ENCODE measurements at regions not wholly inside any gene's neighbourhood (a gene's known extent, or its start where the extent isn't known, plus 50 kb on each side); places are given as distances from the start of the nearest gene placed in this dataset.
"Not testable (repeated sequence)": the region's sequence is repeated elsewhere in the genome, so short reads cannot be mapped to it uniquely, and the experiment has no call there.

DNA sequence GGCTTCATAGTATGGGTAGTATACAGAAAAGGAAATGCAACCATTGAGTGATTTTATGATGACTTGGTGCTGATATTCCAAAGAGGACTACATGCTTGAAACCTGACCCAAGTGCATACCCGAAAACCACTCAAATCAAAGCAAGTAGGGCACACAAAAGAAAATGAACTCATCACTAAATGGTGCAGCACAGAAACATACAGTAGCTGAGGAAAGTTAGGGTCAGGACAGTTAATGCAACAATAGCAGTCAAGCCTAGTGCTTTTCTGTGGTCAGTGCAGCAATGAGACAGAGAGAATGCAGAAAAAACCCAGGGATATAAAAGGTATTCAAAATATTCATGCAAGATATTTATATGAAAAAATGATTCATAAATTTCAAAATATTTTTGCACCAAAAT lies 711.1 kb downstream of the EPHA7 start:
- H3K9me3 ChIP-seq (ENCODE audit: insufficient read depth, low read depth, low read length): no peaks in the 10 kb centered on the region
- no peak overlapping the region for H3K9ac ChIP-seq (ENCODE audit: low read depth, low read length)
- H3K27ac ChIP-seq (ENCODE audit: low read length): no peak overlapping the region
- no peak overlapping the region for H3K4me3 ChIP-seq (ENCODE audit: low read length)
- no peaks in the 10 kb centered on the region for H3K4me1 ChIP-seq (ENCODE audit: insufficient read depth, low read length)
- no peaks in the 10 kb centered on the region for H3K36me3 ChIP-seq (ENCODE audit: insufficient read depth, low read depth, low read length)
- H3K27me3 ChIP-seq (ENCODE audit: insufficient read depth, low read length): no peaks in the 10 kb centered on the region

DNA sequence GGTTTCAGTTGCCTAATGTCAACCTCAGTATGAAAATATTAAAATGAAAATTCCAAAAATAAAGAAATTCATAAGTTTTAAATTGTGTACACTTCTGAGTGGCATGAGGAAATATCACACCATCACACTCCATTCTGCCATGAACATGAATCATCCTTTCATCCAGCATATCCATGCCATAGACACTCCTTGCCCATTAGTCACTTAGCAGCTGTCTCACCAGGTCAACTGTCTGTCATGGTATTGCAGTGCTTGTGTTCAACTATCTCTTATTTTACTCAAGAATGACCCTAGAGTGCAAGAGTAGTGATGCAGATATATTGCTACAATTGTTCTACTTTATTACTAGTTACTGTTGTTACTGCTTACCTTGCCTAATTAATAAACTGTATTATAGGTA lies 712.4 kb downstream of the EPHA7 start:
- no peaks in the 10 kb centered on the region for H3K36me3 ChIP-seq (ENCODE audit: insufficient read depth, low read depth, low read length)
- no peaks in the 10 kb centered on the region for H3K9me3 ChIP-seq (ENCODE audit: insufficient read depth, low read depth, low read length)
- no peak overlapping the region for H3K9ac ChIP-seq (ENCODE audit: low read depth, low read length)
- no peak overlapping the region for H3K27ac ChIP-seq (ENCODE audit: low read length)
- no peak overlapping the region for H3K4me3 ChIP-seq (ENCODE audit: low read length)
- H3K4me1 ChIP-seq (ENCODE audit: insufficient read depth, low read length): no peaks in the 10 kb centered on the region
- H3K27me3 ChIP-seq (ENCODE audit: insufficient read depth, low read length): no peaks in the 10 kb centered on the region

GRCh38 chr6:92701425-92702096 lies 717.8 kb downstream of the EPHA7 start:
- Histone ChIP-seq H3K4me1 (ENCODE audit: insufficient read depth, low read length) (no peaks in the 10 kb centered on the region), H3K4me3 (ENCODE audit: low read length) (no peak overlapping the region), H3K27me3 (ENCODE audit: insufficient read depth, low read length) (no peaks in the 10 kb centered on the region), H3K27ac (ENCODE audit: low read length) (no peak overlapping the region), H3K36me3 (ENCODE audit: insufficient read depth, low read depth, low read length) (no peaks in the 10 kb centered on the region), H3K9ac (ENCODE audit: low read depth, low read length) (no peak overlapping the region), H3K9me3 (ENCODE audit: insufficient read depth, low read depth, low read length) (no peaks in the 10 kb centered on the region)

DNA sequence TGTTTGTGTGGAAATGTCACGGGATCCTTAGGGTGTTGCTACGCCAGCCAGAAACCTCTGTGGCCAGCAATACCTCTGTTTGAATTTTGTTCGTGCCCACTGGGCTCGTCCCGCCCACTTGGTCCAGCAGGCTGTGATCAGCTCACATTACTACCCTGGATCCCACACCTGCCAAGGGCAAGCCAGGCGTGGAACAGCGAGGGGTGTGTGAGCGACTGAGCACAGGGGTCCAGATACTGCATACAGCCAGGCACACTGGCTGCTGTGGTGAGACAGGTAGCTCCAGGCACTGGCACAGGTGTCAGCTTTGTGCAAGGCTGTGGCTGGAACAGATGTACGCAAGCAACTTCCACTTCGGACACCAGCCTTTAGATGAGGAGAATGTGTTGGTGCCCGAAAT lies 718.9 kb downstream of the EPHA7 start:
- Histone ChIP-seq H3K27me3 (ENCODE audit: insufficient read depth, low read length) (no peaks in the 10 kb centered on the region), H3K4me3 (ENCODE audit: low read length) (no peak overlapping the region), H3K27ac (ENCODE audit: low read length) (no peak overlapping the region), H3K4me1 (ENCODE audit: insufficient read depth, low read length) (no peaks in the 10 kb centered on the region), H3K9ac (ENCODE audit: low read depth, low read length) (no peak overlapping the region), H3K36me3 (ENCODE audit: insufficient read depth, low read depth, low read length) (no peaks in the 10 kb centered on the region), H3K9me3 (ENCODE audit: insufficient read depth, low read depth, low read length) (no peaks in the 10 kb centered on the region)

DNA sequence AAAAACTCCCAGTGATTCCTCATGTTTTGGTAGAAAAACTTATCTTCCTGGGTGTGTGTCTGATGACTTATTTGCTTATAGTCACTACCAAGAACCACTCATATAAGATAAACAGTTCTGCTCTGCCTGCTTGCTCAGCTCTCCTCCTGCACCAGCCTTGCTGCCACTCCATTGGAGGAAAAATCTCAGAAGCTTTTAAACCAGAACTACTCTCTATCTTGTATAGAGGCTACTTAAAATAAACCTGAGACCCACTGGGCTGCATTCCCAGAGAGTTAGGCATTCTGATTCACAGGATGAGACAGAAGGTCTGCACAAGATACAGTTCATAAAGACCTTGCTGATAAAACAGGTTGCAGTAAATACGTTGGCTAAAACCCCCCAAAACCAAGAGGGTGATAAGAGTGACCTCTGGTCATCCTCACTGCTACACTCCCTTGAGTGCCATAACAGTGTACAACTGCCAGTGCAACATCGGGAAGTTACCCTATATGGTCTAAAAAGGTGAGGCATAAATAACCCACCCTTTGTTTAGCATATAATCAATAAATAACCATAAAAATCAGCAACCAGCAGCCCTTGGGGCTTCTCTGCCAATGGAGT lies 728.3 kb downstream of the EPHA7 start:
- Histone ChIP-seq H3K27ac (ENCODE audit: low read length) (no peak overlapping the region), H3K9ac (ENCODE audit: low read depth, low read length) (no peak overlapping the region), H3K9me3 (ENCODE audit: insufficient read depth, low read depth, low read length) (no peaks in the 10 kb centered on the region), H3K4me3 (ENCODE audit: low read length) (no peak overlapping the region), H3K4me1 (ENCODE audit: insufficient read depth, low read length) (no peaks in the 10 kb centered on the region), H3K27me3 (ENCODE audit: insufficient read depth, low read length) (no peaks in the 10 kb centered on the region), H3K36me3 (ENCODE audit: insufficient read depth, low read depth, low read length) (no peaks in the 10 kb centered on the region)

GRCh38 chr6:92688342-92688741 lies 731.0 kb downstream of the EPHA7 start:
- H3K9me3 ChIP-seq (ENCODE audit: insufficient read depth, low read depth, low read length): no peaks in the 10 kb centered on the region
- H3K27me3 ChIP-seq (ENCODE audit: insufficient read depth, low read length): no peaks in the 10 kb centered on the region
- no peak overlapping the region for H3K27ac ChIP-seq (ENCODE audit: low read length)
- H3K4me1 ChIP-seq (ENCODE audit: insufficient read depth, low read length): no peaks in the 10 kb centered on the region
- no peaks in the 10 kb centered on the region for H3K36me3 ChIP-seq (ENCODE audit: insufficient read depth, low read depth, low read length)
- H3K4me3 ChIP-seq (ENCODE audit: low read length): no peak overlapping the region
- H3K9ac ChIP-seq (ENCODE audit: low read depth, low read length): no peak overlapping the region

- no peak overlapping the region for H3K9ac ChIP-seq (ENCODE audit: low read depth, low read length)
- H3K4me3 ChIP-seq (ENCODE audit: low read length): no peak overlapping the region
- H3K27ac ChIP-seq (ENCODE audit: low read length): no peak overlapping the region
- no peaks in the 10 kb centered on the region for H3K27me3 ChIP-seq (ENCODE audit: insufficient read depth, low read length)
- no peaks in the 10 kb centered on the region for H3K4me1 ChIP-seq (ENCODE audit: insufficient read depth, low read length)
- no peaks in the 10 kb centered on the region for H3K36me3 ChIP-seq (ENCODE audit: insufficient read depth, low read depth, low read length)
- no peaks in the 10 kb centered on the region for H3K9me3 ChIP-seq (ENCODE audit: insufficient read depth, low read depth, low read length)
Observed at GRCh38 chr6:92687278-92687677, 732.1 kb downstream of the EPHA7 start.

GRCh38 chr6:92684386-92684785 lies 735.0 kb downstream of the EPHA7 start:
- H3K9me3 ChIP-seq (ENCODE audit: insufficient read depth, low read depth, low read length): no peaks in the 10 kb centered on the region
- no peak overlapping the region for H3K27ac ChIP-seq (ENCODE audit: low read length)
- H3K9ac ChIP-seq (ENCODE audit: low read depth, low read length): no peak overlapping the region
- no peaks in the 10 kb centered on the region for H3K4me1 ChIP-seq (ENCODE audit: insufficient read depth, low read length)
- no peaks in the 10 kb centered on the region for H3K27me3 ChIP-seq (ENCODE audit: insufficient read depth, low read length)
- H3K36me3 ChIP-seq (ENCODE audit: insufficient read depth, low read depth, low read length): no peaks in the 10 kb centered on the region
- no peak overlapping the region for H3K4me3 ChIP-seq (ENCODE audit: low read length)

DNA sequence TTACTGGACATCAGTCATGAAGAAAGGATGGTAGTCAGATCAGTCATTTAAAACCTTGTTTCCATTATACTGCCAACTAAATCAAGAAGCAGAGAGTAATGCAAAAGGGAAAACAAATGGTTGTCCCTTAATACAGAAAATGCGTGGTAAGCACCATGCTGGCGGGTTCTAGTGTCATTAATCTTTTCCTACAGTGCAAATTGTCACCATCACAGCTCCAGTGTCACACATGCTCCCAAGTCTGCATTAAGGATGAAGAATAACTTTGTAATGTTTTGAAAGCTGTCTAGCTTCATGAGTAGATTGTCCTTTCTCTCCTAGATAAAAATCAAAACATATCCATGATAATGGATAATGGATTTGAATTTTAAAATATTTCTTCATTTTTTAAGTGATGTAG lies 735.6 kb downstream of the EPHA7 start:
- H3K9ac ChIP-seq (ENCODE audit: low read depth, low read length): no peak overlapping the region
- no peak overlapping the region for H3K4me3 ChIP-seq (ENCODE audit: low read length)
- H3K27ac ChIP-seq (ENCODE audit: low read length): no peak overlapping the region
- no peaks in the 10 kb centered on the region for H3K36me3 ChIP-seq (ENCODE audit: insufficient read depth, low read depth, low read length)
- H3K9me3 ChIP-seq (ENCODE audit: insufficient read depth, low read depth, low read length): no peaks in the 10 kb centered on the region
- no peaks in the 10 kb centered on the region for H3K4me1 ChIP-seq (ENCODE audit: insufficient read depth, low read length)
- no peaks in the 10 kb centered on the region for H3K27me3 ChIP-seq (ENCODE audit: insufficient read depth, low read length)

DNA sequence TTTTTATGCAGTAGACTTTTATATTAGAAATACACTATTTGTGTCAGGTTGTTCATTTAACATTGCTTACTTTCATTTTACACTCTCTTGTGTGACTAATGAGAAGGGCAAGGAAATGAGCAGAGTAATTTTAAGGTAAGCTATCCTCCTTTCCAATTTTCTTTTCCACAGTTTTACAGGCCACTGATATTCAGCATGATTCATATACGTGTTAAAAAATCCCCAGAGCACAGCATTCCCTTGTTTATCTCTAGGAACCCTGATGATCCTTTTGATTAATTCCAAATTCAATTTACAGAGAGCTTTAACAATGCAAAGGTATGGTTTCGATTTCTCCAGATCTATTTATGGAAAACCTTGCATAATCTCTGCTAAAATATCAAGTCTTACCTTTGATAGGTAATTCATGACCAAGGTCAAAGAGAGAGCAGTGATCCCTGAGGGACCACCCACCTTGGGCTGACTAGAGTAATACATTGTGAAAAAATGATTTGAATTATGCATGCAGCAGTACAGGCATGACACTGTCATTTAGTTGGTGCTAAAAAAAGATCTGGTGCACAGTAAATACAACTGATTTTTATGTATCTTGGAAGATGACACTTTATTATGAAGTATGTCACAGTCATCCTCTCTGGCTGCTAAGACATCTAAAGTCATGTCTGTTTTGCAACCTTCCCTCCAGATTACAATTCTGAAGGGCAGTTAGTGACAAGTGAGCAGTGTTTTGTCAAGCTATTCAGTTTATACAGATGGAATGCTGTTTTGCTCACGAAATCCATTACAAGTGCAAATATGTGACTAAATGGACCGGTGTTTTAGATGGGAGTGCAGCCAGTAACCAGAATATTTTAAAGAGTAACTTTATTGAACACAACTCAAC lies 736.6 kb downstream of the EPHA7 start:
- H3K36me3 ChIP-seq (ENCODE audit: insufficient read depth, low read depth, low read length): no peaks in the 10 kb centered on the region
- no peak overlapping the region for H3K4me3 ChIP-seq (ENCODE audit: low read length)
- H3K9ac ChIP-seq (ENCODE audit: low read depth, low read length): no peak overlapping the region
- no peak overlapping the region for H3K27ac ChIP-seq (ENCODE audit: low read length)
- no peaks in the 10 kb centered on the region for H3K9me3 ChIP-seq (ENCODE audit: insufficient read depth, low read depth, low read length)
- no peaks in the 10 kb centered on the region for H3K4me1 ChIP-seq (ENCODE audit: insufficient read depth, low read length)
- H3K27me3 ChIP-seq (ENCODE audit: insufficient read depth, low read length): no peaks in the 10 kb centered on the region

DNA sequence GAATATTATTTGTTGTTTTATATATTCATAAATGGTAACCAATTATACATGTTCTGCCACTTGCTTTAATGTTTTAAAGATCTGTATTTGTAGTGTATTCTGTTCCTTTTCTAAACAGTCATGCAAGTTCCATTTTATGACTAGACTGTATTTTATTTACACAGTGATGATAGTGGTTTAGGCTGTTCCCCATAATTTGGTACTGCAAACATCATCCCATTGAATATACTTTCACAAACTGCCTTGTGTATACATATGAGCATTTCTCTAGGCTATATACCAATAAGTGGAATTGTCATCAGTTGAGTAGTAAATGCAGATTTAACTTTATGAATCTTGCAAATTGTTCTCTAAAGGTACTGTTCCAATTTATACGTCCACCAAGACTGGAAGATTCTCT lies 738.0 kb downstream of the EPHA7 start:
- Histone ChIP-seq H3K36me3 (ENCODE audit: insufficient read depth, low read depth, low read length) (no peaks in the 10 kb centered on the region), H3K27ac (ENCODE audit: low read length) (no peak overlapping the region), H3K27me3 (ENCODE audit: insufficient read depth, low read length) (no peaks in the 10 kb centered on the region), H3K4me3 (ENCODE audit: low read length) (no peak overlapping the region), H3K9me3 (ENCODE audit: insufficient read depth, low read depth, low read length) (no peaks in the 10 kb centered on the region), H3K9ac (ENCODE audit: low read depth, low read length) (no peak overlapping the region), H3K4me1 (ENCODE audit: insufficient read depth, low read length) (no peaks in the 10 kb centered on the region)

DNA sequence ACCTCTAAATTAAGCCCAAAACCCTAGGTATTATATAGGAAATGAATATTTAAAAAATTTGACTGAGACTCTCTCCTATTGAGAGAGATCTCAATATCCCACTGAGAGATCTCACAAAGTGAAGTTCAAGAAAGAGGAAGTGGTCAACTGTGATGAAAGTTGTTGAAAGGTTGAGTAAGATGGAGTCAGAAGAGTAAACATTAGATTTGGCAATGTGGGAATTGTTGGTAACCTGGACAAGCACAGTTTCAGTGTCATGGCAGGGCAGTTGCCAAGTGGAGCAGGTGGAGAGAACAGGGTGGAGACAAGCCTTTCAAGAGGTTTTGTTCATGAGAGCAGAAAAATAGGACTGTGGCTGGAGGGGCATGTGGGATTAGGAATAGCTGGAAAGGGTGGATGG lies 747.9 kb downstream of the EPHA7 start:
- not testable (repeated sequence) for H3K4me3 ChIP-seq (ENCODE audit: low read length); H3K27ac ChIP-seq (ENCODE audit: low read length); H3K27me3 ChIP-seq (ENCODE audit: insufficient read depth, low read length); H3K9ac ChIP-seq (ENCODE audit: low read depth, low read length); H3K9me3 ChIP-seq (ENCODE audit: insufficient read depth, low read depth, low read length); H3K4me1 ChIP-seq (ENCODE audit: insufficient read depth, low read length); H3K36me3 ChIP-seq (ENCODE audit: insufficient read depth, low read depth, low read length)
